Activated CD4-positive, alpha-beta T cell treated with anti-CD3 and anti-CD28 coated beads, Interleukin-2, Interleukin-4, amounts not matched to agents 100 ng/mL and 50 ng/mL, durations not matched to agents 16 hours and 8 hours (primary cell): ENCODE measurements at regions not wholly inside any gene's neighbourhood (a gene's known extent, or its start where the extent isn't known, plus 50 kb on each side); places are given as distances from the start of the nearest gene placed in this dataset.
A peak's percentile ranks its signal among the peaks of the same experiment; 100 is the strongest.
"Not testable (repeated sequence)": the region's sequence is repeated elsewhere in the genome, so short reads cannot be mapped to it uniquely, and the experiment has no call there.

Source experiments
- DNase-seq: peaks from one replicate; pipeline ENCODE4 v3.0.0-alpha.2; 2020; ENCODE audit warnings: low spot score

DNA sequence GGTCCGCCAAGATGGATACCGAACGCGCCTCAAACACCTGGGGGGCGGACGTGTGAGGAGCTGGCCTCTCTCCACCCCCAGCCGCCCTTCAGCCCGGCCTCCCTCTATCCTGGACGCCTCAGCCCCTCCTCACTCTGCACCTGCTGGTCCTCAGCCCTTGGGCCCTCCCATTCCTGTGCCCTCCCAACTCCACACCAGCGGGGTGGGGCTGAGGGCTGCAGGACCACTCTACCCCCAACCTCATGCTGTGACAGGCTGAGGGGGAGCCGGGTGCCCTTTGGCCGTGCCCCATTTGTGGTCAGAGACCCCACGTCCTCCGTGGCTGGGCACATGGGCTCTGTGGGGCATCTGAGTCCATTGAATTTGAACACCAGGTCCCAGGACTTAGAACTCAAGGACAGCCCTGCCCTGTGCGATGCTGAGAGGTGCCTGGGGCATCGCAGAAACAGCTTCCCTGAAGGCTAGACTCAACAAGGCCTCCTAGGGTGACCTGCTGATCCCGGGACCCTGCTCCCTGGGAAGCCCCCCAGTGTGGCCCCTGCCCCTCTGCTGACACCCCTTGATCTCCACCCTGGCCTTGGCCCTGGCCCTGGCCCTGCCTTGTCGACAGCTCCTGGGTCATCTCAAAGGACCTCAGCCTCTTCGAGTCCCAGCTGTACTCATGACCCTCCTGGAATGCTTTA is 82.0 kb upstream of the SFSWAP start:
- no peak for DNase-seq

DNA sequence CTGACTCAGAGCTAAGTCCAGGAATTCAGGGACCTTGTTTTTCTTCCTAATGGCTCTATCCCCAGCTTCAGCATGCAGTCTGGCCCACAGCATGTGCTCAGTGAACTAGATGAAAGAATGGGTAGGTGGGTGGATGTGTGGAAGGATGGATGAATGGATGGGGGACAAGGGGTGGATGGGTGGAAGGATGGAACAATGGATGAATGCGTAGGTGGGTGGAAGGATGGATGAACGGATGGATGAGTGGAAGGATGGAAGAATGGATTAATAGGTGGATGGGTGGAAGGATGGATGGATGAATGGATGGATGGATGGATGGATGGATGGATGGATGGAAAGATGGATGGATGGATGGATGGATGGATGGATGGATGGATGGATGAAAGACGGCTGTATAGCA is 79.7 kb upstream of the SFSWAP start:
- DNase-seq, result no peak

DNA sequence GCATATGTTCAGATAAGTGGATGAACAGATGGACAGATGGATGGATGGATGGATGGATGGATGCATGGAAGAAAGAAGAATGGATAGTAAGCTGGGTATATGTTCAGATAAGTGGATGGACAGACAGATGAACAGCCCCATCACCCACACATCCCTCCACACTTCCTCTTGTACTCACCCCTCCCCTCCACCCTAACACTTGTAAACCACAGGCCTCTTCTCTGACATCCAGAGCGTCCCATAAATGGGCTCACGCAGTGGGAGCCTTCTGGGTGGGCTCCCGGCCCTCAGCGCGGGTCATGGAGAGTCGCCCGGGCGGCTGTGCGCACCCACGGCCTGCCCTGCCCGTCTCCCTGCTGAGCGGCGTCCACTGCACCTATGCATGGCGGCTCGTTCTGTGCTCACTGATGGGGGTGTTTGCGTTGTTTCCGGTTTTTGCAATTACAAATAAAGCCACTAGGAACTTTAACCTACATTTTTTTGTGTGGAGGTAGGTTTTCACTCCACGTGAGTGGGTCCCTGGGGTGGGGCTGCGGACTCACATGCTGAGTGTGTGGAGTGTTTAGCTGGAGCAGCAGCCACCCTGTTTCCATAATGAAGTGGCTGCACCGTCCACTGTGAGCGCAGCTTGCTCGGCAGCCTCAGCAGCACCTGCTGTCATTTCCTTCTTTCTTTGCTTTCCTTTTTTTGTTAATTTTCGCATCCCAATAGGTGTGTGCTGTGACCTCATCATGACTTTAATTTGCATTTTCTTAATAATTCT is 78.8 kb upstream of the SFSWAP start:
- not testable (repeated sequence) for DNase-seq

DNA sequence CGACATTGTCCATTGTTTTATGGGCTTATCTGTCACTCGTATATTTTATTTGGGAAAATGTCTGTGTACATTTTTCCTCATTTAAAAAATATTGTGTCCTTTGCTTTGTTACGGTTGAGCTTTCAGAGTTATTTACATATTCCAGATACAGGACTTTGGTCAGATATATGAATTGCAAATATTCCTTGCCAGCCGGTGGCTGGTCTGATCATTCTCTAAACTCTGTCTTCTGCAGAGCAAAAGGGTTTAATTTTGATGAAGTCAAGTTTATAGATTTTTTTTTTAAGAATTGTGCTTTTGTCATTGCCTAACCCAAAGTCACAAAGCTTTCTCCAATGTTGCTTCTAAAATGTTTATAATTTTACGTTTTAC is 78.3 kb upstream of the SFSWAP start:
- not testable (repeated sequence) for DNase-seq

DNA sequence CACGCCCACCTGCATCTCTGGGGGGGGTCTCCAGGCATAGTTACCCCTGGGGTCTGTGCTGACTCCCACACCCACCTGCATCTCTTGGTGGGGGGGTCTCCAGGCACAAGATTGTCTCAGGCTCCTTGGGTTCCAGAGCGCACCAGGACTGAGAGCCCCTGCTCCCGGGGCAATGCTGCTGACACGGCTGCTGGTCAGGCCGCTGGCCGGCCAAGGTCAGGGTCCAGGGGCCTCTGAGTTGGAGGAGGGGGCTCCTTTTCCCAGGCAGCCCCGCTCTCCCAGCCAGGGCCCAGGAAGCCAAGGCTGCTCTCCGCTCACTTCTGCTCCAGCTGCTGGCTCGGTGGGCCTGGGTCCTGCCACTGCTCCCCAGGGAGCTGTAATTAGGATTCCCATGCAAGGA is 77.3 kb upstream of the SFSWAP start:
- not testable (repeated sequence) for DNase-seq

DNA sequence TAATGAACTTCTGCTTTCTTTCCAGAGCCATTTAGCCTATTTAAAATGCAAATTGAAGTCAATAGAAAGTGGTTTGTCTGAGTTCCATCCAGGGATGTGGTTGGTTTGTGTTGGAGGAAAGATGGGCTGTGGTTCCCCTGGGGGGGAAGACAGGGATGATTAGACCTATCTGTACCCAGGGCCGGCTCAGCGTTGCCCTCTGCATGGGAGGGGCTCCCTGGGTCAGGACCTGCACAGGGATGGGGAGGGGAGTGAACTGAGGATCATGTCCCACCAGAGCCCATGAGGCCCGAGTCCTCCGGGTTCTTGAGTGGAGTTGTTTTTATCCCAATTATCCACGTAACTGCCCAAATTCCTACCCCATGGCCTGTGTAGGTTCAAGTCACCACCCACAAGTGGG is 76.9 kb upstream of the SFSWAP start:
- no peak for DNase-seq

DNA sequence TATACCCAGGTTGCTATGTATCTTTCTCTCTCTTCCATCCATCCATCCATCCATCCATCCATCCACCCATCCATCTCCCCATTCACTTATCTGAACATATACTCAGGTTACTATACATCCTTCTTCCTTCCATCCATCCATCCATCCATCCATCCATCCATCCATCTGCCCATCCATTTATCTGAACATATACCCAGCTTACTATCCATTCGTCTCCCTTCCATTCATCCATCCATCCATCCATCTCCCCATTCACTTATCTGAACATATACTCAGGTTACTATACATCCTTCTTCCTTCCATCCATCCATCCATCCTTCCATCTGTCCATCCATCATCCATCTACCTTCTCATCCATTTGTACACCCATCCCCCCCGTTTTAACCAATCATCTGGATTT is 75.9 kb upstream of the SFSWAP start:
- not testable (repeated sequence) for DNase-seq

DNA sequence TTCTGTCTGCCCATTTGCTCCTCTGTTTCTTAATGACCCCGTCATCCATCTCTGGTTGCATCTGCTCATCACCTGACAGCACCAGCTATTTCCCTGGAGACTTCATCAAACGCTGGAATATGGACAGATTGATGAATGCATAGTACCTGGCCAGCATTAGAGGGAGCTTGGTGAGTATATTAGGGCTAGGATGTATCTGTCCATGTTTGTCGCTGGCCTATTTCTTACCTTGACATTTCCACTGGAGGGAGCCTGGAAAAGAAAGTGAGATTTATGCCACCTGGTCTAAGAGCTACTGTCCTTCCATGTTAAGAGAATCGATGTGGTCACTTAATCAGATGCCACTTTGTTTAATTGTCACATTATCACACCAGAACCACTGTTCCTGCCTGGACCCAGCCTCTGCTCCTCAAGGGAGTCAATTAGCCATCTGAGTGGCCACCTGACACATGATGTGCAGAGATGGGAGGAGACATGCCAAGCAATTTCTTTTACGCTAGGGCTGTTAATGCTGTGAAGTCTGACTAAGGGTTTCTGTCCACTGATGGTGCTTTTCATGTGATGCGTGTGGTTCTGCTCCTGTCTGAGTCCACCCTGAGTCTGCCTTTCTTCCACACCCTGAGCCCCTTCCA is 75.3 kb upstream of the SFSWAP start:
- no peak for DNase-seq

DNA sequence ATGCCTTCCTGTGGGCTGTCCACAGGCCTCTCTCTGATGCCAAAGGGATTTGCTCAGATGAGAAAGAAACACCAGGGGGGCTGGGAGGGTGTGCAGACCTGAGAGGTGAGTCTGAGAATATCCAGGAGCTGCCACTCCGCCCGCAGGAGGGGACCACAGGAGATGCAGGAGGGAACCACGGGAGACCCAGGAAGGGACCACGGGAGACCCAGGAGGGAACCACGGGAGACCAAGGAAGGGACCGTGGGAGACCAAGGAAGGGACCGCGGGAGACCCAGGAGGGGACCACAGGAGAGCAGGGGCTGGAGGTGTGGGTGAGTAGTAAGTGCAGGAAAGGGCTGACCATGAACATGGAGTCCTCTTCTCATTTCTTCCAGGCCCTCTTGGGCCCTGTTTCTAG is 74.6 kb upstream of the SFSWAP start:
- no peak for DNase-seq

DNA sequence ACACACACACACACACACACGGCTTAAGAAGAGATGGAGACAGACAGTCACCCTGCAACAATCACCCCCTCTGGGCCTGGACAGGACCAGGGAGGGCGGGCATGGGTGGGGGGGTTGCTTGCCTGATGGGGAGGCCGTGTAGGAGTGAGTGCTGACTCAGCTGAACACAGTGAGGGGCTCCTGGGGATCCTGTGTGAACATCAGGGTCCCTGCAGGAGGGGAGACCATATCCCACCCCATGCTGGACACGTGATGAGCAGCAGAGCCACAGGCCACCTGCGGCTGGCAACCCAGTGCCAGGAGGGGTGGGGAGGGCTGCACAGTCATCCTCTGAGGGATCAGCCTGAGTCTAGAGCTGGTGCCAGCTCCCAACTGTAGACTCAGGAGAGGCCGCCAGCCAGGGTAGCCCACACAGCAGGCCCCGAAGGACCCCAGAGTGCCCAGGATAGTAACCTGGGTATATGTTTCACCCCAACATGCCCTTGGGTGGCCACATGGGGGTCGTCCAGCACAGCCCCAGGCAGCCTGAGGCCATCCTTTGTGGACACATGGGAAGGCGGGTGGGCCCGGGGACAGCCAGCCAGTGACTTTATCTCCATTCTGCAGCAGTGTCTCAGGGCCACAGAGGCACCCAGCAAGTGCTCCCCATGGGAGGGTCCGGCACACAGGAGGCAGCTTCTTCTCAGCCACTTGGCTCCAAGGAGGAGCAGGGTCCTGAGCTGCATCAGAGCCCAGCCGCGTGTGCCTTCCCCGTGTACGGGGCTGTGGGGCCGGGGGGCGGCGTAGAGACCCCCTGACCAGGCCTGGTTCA is 73.7 kb upstream of the SFSWAP start:
- no peak for DNase-seq

DNA sequence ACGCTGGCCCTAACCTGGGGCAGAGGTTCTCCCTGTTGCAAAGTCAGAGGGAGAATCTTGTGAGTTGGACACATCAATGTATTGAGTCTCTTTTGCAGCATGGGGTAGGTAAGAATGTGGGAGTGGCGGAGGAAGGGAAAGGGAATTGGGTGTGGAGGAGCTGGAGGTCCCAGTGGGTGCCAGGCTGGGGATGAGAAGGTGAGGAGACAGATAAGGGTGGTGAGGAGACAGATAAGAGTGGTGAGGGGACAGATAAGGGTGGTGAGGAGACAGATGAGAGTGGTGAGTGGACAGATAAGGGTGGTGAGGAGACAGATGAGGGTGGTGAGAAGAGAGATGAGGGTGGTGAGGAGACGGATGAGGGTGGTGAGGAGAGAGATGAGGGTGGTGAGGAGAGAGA is 72.9 kb upstream of the SFSWAP start:
- DNase-seq, result no peak

DNA sequence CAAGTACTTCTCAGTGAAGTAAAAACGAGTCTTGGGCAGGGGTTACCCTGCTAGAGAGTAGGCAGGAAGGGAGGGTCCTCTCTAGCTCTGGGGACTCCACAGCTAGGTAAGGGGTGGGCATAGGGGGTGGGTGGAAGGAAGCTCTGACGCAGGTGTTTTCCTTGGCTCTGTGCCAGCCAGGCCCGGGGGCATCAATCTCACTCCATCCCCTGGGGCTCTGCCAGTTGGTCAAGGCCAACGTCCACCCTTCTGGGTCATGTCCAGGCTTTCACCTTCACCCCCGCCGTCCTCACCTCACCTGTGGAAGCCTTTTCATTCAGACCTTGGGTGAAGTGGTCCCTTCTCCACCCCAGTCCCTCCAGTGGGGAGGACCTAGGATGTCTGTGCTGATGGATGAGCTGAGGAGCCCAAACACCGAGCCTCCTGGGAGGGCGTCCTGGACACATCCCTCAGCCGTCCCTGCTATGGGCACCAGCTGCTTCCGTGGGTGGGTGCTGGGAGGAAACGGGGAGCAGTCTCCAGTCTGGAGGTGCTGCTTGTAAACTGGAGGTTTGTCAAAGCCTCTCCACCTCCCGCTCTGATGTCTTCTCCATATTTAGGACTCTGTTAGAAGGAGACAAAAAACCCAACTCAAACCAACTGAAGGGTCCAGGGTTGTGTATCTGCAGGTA is 71.5 kb upstream of the SFSWAP start:
- no peak for DNase-seq

DNA sequence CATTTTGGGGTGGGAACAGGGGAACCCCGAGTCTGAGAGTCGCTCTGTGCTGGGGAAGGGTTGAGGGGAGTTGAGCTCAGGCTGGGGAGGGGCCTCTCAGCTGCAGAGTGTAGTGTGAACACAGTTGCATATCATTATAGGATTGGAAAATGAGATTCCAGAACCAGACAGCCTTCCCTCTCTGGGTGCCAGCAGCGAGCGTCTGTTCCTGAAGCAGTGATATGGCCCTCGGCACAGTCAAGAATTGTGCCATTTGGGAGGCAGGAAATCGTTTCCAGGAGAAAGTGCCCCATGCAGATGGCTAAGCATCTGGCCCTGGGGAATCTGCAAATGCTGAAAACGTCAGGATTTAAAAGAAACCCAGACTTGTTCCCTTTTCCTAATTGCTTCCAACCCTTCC is 70.4 kb upstream of the SFSWAP start:
- no peak for DNase-seq

DNA sequence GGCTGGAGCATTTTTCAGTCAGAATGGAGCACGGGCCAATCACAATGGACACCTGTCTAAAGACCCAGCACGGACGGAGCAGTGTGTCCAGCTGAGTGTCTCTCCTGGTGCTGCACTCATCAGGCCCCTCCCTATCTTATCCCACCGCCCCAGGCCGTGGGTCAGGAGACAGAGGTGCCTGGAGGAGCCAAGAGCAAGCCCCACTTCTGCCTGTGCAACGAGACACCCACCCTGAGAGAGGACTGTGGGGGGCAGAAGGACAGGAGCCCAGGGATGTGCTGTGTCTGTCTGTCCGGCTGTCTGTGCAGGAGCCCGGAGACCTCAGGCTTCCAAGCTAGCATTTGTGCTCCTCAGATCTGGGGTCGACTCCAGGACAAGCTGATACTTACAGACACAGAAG is 69.6 kb upstream of the SFSWAP start:
- no peak for DNase-seq

DNA sequence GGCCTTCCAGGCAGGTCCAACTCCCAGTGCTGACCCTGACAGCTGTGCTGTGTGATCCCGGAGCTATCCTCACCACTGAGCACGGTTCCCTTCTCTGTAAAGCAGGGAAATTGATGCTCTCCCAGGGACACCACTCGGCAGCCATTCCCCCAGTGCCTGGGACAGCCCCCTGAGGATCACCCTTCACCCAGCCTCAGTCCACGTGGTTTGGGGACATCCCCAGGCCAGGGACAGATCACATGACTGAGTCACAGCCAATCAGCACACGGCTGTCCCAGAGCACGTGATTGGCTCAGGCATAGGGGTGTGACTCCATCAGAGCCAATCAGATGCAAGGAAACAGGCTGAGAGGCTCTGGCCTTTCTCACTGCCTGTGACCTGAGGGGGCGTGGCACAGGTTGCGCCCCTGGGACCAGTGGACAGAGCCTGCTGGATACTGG is 68.8 kb upstream of the SFSWAP start:
- peak; percentile 11 for DNase-seq

DNA sequence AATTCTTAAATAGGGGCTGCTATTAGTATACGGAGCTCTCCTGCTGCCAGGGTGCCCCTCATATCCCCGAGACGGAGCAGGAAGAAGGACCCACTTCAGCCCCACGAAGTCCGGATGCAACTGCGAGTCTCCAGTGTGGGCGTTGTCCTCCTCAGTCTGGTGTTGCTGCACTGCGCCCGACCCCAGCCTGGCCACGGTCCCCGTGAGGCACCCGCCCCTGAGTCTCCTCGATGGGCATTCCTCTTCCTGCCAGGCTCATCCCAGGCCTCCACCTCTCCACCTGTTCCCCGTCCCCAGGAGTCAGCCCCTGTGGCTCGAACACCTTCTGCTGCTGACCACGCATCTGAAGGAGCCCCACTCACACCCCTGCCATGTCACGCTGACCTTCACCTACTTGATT is 68.1 kb upstream of the SFSWAP start:
- no peak for DNase-seq

DNA sequence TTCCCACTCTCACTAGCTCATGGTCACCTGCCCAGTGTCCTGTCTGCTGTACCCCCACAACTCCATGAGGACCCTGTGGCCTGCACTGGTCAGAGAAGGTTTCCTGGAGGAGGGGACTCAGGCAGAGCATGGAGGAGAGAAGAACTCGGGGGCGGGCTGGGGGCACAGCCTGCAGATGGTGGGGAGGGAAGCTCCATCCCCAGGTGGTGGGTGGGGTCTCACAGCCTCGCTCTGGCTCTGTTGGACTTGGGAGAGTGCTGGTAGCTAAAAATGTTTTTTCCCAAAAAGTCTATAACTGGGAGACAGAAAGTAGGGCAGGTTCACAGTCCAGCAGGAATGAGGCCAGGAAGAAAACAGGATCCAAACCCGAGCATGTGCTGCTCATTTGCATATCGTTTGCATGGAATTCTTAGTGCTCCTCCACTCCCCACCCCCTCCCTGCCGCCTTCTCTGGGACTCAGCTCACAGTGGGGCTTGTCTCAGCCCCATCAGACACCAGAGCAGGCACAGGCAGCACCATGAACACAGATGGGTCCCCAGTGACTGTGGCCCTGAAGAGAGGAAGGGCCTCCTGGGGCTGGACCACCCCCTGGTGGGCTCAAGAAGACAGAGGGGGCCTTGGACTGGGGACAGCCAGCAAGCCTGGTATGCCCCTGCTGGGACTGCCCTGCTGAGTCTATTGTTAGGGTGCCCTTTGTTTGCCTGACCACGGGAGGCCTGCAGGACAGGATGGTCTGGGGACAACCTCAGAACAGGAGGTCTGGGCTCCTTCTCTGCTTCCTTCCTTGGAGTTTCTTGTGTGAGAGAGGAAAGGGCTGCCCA is 67.0 kb upstream of the SFSWAP start:
- no peak for DNase-seq

DNA sequence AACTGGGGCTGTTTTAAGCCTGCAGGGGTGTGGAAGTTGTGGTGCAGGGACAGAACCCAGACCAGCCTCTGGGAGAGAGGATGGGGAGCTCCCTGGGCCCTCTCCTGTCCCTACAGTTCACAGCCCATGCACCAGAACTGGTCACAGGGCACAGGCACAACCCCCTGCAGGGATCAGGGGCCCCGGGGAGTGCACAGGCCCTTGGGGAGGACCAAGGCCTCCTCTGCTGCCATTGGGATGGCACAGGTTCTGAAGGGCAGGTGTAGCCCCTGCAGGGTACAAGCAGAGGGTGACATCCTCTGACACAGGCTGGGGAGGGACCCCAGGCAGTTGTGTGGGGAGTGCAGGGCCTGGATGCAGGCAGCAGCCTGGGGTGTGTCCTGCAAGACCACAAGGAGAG is 66.4 kb upstream of the SFSWAP start:
- DNase-seq, result no peak

DNA sequence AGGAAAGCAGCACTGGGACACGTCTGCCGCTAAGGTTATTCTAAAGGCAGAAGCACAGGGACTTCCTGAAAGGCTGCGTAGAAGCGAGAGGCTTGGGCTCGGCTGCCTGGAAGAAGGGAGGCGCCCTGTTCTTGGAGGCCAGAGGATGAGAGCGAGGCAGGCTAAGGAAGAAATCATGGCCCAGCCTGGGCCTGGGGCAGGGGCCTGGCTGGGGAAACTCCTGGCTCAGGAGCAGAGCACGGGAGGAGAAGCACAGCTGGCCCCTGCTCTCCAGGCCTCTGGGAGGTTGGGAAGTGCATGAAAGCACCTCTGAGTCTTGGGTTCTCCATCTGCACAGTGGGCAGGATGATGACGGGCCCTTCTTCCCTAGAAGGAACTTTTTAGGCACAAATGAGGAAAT is 66.0 kb upstream of the SFSWAP start:
- DNase-seq, result not testable (repeated sequence)

DNA sequence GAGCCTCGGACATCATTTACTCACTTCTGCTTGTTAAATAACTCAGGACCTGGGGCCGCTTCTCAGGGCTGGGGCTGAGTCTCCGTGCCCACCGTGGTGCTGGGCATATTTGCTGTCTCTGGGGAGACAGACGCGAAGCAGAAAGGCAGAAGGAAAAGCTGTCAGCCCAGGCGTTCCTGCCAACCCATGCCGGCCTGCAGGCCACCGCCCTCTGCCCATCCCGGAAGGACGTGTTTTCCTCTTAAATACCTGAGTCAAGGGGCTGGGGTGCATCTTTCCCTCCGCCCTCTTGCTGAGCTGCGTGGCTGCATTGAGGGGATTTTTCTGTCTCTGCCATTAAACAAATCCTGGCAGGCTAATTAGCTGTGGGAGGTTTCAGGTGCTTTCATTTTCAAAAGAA is 65.3 kb upstream of the SFSWAP start:
- DNase-seq, result not testable (repeated sequence)

DNA sequence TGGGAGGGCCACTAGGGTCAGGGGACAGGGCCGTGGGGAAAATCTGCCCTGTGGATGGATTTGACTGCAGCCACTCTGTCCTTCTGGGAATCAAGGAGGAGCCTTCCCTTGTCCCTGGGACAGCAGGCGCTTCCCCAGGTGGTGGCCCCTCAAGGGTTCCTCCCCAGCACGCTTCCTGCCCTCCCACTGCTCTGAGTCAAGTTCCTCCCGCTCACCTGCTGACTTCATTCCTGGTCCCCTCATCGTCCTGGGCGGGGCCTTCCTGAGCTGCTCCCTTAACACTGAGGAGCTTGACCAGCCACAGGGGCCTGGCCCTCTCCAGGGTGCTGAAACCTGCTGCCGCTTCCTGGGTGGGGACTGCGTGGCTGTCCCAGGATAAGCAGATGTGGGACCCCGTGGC is 64.4 kb upstream of the SFSWAP start:
- not testable (repeated sequence) for DNase-seq
